Right ventricle myocardium inferior (tissue), 1 donor: ENCODE measurements at regions not wholly inside any gene's neighbourhood (a gene's known extent, or its start where the extent isn't known, plus 50 kb on each side); places are given as distances from the start of the nearest gene placed in this dataset.
A peak's percentile ranks its signal among the peaks of the same experiment; 100 is the strongest.
"Not testable (repeated sequence)": the region's sequence is repeated elsewhere in the genome, so short reads cannot be mapped to it uniquely, and the experiment has no call there.

Source experiments
- ATAC-seq: fragments of 200-7000 bp; cut with Tn5 transposase; one replicate; pipeline ENCODE4 v1.9.1; 2020; ENCODE audit warnings: mild to moderate bottlenecking, moderate library complexity
- DNase-seq: peaks from one replicate; pipeline ENCODE4 v3.0.0; 2021; ENCODE audit errors: missing footprints
- intact Hi-C: fragments of 100-400 bp; cut with DNase I; formaldehyde crosslinking; loops from one replicate; pipeline ENCODE4 v1.11.0; 2022
- donor health status: DM: no; HTN: yes; CAD: no; lungs with severe emphysema.

DNA sequence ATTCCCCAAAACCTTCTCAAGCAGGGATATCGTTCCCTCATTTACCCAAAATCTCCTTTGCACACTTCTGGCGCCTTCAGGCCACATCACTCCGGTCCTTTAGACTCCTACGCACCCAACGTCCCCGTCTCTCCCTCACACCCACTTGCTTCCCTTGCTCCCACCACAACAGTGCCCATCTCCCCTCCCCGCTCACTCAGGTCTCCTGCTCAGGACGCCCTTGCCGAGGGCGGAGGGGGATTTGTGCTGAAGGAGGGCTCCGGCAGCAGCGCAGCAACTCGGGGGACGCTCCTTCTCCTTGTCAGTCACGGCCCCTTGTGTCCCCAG lies 71.6 kb downstream of the PCMTD2 start:
- intact Hi-C loops, DNase-seq: not testable (repeated sequence)
- peak; percentile 24 for ATAC-seq

GRCh38 chr20:64327550-64328317 lies 72.2 kb downstream of the PCMTD2 start:
- intact Hi-C loops = not testable (repeated sequence)
- peak; percentile 91 for ATAC-seq

DNA sequence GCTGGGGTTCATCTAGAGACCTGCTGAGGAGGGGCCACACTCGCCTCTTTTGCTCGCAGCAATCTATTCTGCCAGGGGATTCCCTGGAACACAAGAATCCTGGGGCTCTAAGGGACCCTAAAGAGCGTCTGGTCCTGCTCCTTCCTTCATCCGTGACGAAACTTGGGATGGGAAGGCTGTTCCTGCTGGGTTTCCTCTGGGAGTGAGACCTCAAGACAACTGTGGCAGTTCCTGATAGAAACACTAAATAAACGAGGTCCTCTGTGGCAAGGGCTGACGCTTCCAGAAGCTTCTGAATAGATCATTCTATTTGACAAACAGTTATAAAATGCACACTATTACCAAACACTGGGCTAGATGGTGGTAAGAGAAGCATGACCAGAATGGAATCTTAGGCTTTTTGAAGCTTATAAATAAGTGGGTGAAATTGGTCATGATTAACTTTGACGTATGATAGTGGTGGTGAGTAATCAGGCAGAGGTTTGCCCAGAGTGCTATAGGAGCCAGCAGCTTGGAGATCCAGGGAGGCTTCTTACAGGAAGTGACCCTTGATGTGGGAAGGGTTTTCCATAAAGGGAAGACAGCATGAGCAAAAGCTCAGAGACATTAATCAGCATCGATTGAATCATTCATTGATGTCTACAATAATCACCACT lies 73.2 kb downstream of the PCMTD2 start:
- intact Hi-C loops, DNase-seq, ATAC-seq: not testable (repeated sequence)

More at GRCh38 chr20:64327550-64328317, 72.2 kb downstream of the PCMTD2 start:
- DNase-seq = not testable (repeated sequence)

GRCh38 chr20:64332627-64333026 lies 77.1 kb downstream of the PCMTD2 start:
- DNase-seq, intact Hi-C loops, ATAC-seq: not testable (repeated sequence)
